ENCODE measurements at regions not wholly inside any gene's neighbourhood (a gene's known extent, or its start where the extent isn't known, plus 50 kb on each side); places are given as distances from the start of the nearest gene placed in this dataset.

DNA sequence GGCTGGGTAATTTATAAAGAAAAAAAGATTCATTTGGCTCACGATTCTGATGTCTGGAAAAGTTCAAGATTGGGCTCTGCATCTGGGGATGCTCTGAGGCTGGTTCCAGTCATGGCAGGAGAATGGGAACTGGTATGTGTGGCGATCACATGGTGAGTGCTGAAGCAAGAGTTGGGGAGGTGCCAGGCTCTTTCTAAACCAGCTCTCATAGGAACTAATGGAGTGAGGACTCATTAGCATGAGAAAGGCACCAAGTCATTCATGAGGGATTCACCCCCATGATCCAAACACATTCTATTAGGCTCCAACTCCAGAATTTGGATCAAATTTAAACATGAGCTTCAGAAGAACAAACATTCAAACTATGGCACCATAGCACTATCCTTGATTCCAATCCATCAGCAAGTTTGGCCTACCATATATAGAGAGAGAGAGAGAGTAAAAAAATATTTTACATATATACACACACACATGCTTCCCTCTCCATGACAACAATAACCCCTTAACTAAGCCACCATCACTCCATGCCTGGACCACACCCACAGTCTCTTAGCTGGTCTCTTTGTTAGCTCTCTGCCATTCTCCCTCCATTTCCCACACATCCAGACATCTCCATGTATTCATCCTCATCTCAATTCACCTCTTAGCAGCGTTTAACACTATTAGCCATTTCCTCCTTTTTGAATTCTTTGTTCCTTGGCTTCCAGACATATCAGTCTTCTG lies 57.9 kb downstream of the NPY start:
- Histone ChIP-seq H3K4me3 (no peak overlapping the region), H3K27ac (no peak overlapping the region), H3K9me3 (no peaks in the 10 kb centered on the region), H3K27me3 (peaks cover 0 to 3% (median 0%) of the 10 kb centered on the region in 7 donors), H3K4me1 (no peaks in the 10 kb centered on the region), H3K36me3 (no peaks in the 10 kb centered on the region)
- DNase-seq (no peak), ATAC-seq (no peak)
- WGBS, 2 donors: 69% methylated on average over 3 of the region's 3 CpGs
- intact Hi-C loops (cut with DNase I): no loop called here
- TF ChIP-seq, protein P1, sequence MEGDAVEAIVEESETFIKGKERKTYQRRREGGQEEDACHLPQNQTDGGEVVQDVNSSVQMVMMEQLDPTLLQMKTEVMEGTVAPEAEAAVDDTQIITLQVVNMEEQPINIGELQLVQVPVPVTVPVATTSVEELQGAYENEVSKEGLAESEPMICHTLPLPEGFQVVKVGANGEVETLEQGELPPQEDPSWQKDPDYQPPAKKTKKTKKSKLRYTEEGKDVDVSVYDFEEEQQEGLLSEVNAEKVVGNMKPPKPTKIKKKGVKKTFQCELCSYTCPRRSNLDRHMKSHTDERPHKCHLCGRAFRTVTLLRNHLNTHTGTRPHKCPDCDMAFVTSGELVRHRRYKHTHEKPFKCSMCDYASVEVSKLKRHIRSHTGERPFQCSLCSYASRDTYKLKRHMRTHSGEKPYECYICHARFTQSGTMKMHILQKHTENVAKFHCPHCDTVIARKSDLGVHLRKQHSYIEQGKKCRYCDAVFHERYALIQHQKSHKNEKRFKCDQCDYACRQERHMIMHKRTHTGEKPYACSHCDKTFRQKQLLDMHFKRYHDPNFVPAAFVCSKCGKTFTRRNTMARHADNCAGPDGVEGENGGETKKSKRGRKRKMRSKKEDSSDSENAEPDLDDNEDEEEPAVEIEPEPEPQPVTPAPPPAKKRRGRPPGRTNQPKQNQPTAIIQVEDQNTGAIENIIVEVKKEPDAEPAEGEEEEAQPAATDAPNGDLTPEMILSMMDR (IDR thresholded peaks at IDR 0.05): no peak

DNA sequence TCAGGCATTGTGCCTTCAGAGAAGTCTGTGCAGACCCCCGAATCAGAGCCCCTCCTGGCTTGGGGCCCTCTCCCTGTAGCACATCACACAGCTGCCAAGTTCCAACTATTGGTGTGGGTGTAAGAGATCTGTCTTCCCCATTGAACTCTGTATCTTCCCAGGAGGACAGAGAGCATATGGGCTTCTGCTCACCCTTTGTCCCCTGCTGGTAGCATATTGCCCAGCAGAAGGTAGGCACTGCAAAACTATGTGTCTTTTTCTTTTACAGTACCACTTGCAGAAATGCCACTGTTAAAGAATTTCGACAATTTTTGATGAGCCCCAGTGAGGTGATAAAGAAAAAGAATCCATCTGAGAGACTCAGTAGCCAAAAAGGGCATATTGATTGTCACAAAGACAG lies 59.6 kb downstream of the NPY start:
- 58 to 69% methylated on average over 2 of the region's 2 CpGs for WGBS, 2 donors
- intact Hi-C loops (cut with DNase I): no loop called here
- Histone ChIP-seq H3K27ac (no peak overlapping the region), H3K4me3 (no peak overlapping the region), H3K36me3 (no peaks in the 10 kb centered on the region), H3K27me3 (no peaks in the 10 kb centered on the region), H3K9me3 (no peaks in the 10 kb centered on the region), H3K4me1 (no peaks in the 10 kb centered on the region)
- ATAC-seq (no peak), DNase-seq (no peak)
- TF ChIP-seq, protein P1 (IDR thresholded peaks at IDR 0.05): no peak

DNA sequence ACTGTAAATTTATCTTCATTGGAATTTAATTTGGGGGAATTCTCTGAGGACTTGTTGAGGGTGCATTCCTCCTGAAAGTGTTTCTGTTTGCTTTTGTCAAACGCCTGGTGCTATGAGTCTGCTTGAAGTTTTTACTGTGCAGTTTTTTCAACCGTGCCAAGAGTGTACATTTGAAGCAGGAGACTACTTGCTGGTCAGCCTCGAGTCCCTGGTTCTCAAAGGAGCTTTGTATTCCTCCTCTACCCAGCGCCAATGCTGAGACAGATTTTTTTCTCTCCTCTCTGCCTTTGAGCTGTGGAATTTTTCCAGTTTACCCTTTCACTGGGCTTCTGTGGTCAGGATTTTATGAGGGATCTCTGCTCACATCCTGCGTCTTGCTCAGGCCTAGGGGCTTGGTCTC lies 62.1 kb downstream of the NPY start:
- Histone ChIP-seq H3K4me3 (no peak overlapping the region), H3K4me1 (no peaks in the 10 kb centered on the region), H3K27ac (no peak overlapping the region), H3K27me3 (peaks cover 0 to 3% (median 0%) of the 10 kb centered on the region in 7 donors), H3K36me3 (no peaks in the 10 kb centered on the region), H3K9me3 (no peaks in the 10 kb centered on the region)
- DNase-seq (no peak), ATAC-seq (no peak)
- WGBS, 2 donors: 46 to 60% methylated on average over 5 of the region's 5 CpGs
- intact Hi-C loops (cut with DNase I): no loop called here
- TF ChIP-seq, protein P1 (IDR thresholded peaks at IDR 0.05): no peak

DNA sequence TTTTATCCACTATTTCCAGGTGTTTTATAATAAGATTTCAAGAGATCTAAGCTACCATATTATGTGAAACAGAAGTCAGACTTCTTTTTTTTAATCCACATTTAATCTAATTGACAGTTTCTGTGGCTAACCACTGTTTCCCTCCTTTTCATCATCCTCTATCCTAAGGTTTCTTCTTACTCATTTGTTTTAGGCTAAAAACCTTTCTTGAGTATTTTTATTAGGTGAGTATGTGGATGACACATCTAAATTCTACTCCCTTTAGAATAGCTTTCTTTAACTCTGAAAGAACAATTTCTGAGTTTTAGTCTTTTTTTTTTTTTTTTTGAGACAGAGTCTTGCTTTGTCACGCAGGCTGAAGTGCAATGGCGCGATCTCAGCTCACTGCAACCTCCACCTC lies 62.7 kb downstream of the NPY start:
- no peak overlapping the region for H3K4me3 ChIP-seq
- no peaks in the 10 kb centered on the region for H3K9me3 ChIP-seq
- H3K27me3 ChIP-seq: peaks cover 0 to 3% (median 0%) of the 10 kb centered on the region in 7 donors
- no peak overlapping the region for H3K27ac ChIP-seq
- no peaks in the 10 kb centered on the region for H3K36me3 ChIP-seq
- intact Hi-C loops (cut with DNase I): no loop called here
- TF ChIP-seq, protein P1 (IDR thresholded peaks at IDR 0.05): no peak
- 94 to 99% methylated on average over 3 of the region's 3 CpGs for WGBS, 2 donors
- DNase-seq (no peak), ATAC-seq (no peak)
- no peaks in the 10 kb centered on the region for H3K4me1 ChIP-seq
